GM21360 (cell line): ENCODE measurements at regions not wholly inside any gene's neighbourhood (a gene's known extent, or its start where the extent isn't known, plus 50 kb on each side); places are given as distances from the start of the nearest gene placed in this dataset.

Experiments
- ATAC-seq: cut with Tn5 transposase; IDR thresholded peaks from one replicate; pipeline ENCODE4 v1.9.1; 2021; ENCODE audit warnings: mild to moderate bottlenecking, moderate library complexity; ENCODE audit not compliant: unreplicated experiment

DNA sequence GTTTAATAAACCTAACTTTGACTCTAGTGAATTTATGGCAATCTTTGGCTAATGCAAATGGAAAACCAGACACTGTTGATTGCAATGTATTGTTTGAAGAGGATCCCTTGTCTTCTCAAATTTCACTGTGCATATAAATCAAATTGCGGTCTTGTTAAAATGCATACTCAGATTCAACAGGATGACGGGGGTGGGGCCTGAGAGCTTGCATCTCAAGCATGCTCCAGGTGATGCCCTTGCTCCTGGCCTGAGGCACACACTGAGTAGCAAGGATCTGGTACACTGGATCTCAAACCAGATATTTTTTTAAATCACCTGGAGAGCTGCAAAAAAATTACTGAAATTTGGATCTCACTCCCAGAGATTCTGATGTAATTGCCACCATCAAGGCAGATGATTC lies 463.7 kb downstream of the DNAH5 start:
- ATAC-seq: no peak

DNA sequence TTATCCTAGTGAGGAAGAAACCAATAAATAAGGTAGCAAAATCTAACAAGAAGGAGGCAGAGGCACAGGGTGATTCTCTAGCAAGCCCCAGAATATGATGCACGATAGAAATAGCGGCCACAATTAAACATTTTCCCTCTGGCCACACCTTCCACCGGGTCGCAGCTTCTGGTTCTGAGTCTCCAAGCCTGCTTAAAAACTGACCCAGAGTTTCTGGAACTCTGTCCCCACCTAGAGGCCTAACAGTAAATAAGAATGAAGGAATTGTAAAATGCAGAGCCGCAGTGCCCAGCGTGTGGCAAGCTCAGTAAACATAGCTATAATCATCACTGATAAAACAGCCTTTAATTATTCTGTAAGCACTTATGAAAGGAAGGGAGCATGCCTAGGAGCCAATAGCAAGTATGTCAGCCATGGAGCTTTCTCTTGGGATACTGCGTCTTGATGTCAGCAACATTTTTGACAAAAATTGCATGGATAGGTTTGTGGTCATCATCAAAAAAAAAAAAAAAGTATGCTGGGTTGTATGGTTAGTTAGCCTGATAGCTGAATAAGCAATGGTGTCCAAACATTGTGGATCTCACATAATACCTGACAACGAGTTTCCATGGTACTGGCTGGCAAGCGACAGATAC lies 465.5 kb downstream of the DNAH5 start:
- no peak for ATAC-seq

DNA sequence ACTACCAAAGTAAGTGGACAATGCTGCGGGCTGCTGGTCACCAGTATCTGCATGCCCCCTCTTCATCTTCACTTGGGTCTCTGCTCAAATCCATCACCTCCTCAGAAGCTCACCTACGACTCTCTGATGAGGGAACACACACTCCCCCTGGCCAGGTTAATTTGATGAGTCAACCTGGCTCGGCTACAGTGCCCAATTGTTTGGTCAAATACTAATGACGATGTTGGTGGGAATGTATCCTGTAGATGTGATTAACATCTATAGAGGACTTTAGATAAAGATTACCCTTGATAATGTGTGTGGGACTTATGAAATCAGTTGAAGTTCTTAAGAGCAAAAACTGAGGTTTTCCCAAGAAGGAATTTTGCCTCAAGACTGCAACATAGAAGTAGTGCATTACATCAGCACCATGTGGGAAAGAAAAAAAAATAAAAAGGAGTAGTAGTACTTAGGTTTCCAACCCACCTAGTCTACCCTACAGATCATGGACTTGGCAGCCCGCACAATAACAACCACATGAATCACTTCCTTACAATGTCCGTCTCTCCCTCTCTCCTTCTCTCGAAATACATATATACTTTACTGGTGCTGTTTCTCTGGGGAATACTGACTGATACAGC lies 467.3 kb downstream of the DNAH5 start:
- ATAC-seq: no peak

DNA sequence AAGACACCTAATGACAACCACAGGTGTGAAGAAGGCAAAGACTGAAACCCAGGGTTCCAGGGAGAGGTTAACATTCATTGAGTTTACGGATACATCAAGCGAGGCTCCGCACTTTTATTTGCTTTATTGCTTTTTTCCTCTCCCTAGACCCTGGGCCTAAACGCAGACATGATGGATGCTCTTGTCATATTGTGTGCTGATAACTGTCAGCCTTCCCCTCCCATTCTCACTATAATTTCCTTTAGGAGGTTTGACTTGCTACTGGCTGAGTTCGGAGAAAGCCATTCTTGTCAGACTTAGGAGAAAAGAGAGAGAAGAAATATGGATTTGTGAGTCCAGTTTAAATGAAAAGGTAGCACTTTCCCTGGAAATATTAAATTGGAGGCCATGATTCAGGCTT lies 471.6 kb downstream of the DNAH5 start:
- no peak for ATAC-seq

- ATAC-seq: no peak
Measured at GRCh38 chr5:13470975-13471374, 473.5 kb downstream of the DNAH5 start.

GRCh38 chr5:13470263-13470662 lies 474.2 kb downstream of the DNAH5 start:
- no peak for ATAC-seq

DNA sequence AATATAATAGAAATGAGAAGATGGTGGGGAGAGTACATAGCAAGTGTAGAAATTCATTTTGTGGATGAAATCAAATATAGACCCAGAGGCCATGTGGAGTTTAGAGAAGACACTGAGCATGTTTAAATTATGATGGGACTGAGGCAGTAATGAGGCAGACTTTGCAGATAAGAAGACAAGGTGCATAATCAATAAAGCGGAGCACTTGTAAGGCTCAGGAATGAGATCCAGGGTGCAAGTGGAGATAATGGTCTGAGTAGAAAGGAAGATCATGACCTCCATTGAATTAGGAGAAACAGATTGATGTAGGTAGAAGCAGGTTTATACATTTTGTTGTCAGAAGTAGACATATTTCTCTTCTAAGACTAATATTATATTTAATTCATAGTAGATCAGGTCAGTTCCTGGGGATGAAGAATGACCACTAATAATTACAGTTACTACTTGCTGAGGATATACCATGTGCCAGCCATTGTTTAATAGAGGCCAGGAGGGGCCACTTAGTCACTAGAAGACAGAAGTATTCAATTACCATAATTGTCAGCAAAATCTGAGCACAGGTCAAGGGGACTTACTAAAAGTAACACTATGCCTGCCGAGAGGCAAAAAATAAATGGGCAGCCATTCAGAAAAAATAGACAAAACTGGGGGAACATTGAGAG lies 479.8 kb downstream of the DNAH5 start:
- ATAC-seq: no peak

DNA sequence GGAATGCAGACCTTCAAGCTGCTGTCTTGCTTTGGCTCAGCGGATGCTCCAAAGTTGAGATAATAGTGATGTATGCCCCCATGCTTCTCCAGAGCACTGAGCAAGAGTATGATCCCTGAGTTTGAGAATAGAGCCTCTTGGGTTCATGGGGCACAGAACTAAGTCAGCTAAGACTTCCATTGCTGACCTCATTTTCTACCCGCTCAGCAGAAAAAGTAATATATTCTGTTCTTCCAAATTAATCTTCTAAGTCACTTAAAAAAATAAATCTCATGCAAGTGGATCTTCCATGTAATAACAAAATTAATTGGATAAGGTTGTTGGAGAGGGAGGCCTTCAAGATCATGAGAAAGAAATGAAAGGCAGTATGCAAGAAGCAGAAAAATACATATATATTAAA lies 483.9 kb downstream of the DNAH5 start:
- no peak for ATAC-seq

DNA sequence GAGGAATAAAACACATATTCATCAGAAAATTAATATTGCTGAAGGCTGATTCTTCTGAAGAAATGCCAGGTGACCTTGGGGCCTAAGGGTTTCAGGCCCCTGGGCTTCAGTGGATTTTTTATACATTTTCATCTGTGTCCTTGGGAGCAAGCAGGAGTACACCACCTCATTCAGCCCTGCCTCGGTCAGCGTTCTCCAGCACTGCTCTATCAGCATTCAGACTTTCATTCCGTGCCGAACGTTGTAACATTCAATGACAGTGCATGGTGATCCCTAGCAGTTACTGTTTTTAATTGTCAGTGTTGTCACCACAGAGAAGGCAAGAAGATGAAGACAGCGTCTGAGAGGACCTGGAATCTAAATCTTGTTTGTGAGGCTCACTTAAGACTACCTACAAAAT lies 490.4 kb downstream of the DNAH5 start:
- ATAC-seq: no peak

GRCh38 chr5:13448843-13449242 lies 495.6 kb downstream of the DNAH5 start:
- no peak for ATAC-seq

DNA sequence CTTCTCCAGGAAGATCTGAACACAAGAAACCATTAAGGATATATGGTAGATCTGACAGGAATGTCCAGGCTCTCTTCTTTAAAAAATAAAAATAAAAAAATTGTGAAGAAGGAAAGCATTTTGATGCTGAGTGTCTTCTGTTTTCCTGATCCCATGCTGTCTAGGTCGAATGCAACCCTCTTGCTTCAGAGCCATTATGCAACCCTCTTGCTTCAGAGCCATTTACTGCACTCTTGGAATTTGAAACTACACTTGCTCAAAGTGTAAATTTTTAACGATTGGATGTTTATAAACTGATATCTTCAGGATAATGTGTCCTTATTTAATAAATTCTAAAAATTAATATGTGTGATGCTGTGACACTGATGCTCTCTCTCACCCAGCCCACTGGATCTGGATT lies 505.1 kb downstream of the DNAH5 start:
- ATAC-seq: no peak

DNA sequence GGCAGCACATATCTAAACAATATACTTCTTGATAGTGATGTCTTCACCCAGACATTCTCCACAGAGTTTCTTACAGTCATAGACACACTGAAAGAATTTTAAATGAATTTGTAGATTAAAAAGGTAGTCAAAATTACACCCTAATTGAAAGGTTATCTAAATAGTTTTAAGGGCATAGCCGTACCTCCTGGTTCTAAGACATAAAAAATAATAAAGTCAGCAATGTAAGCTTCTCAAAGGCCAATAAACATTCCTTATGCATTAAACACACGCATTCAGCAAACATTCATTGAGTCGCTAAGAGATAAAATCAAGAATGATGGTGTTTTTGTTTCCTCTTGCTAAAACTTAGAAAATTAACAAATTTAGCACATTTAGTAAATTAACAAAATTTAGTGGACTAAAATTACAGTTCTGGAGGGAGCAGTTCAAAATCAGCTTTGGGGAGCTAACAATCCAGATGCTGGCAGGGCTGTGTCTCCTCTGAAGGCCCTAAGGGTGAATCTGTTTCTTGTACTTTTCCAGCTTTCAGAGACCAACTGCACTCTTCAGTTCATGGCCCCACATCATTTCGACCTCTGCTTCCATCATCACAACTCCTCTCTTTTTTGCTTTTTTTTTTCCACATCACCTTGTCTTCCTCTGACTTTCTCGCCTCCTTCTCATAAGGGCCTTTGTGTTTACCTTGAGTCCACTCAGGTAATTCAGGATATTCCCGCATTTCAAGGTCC lies 516.5 kb downstream of the DNAH5 start:
- no peak for ATAC-seq

DNA sequence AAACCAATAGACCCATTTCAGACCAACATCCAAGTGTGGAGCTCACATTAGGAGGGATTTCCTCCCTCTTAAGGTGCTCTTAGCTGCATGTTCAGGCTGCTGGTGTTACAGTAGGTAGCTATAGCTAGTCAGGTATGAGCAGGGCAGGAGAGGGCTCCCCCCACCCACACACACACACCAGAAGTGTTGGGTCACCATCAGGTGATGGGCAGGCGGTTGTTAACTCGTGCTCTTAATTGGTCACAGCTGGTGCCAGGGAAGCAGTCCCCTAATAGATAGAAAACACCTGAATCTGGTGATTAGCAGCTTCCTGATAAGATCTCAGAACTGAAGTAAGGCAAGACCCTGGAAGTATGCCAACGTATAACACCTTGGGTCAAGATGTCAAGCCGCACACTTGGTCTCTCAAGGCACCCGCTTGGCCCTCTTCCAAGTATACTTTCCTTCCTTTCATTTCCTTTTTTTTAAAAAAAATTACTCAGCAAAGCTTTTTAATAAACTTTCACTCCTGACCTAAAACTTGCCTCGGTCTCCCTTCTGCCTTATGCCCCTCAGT lies 532.4 kb downstream of the DNAH5 start:
- ATAC-seq: no peak

- ATAC-seq: no peak
Measured at GRCh38 chr5:13408616-13409015, 535.9 kb downstream of the DNAH5 start.

GRCh38 chr5:13403351-13403750 lies 541.1 kb downstream of the DNAH5 start:
- no peak for ATAC-seq

DNA sequence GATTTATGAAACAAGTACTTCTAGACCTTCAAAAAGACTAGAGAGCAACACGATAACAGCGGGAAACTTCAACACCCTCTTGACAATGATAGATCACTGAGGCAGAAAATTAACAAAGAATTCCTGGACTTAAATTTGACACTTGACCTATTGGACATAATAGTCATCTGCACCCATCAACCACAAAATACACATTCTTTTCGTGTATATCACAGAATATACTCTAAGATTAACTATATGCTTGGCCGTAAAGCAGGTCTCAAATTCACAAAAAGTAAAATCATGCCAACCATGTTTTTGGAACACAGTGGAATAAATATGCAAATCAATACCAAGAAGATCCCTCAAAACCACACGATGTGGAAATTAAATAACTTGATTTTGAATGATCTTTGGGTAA lies 559.4 kb downstream of the DNAH5 start:
- no peak for ATAC-seq

- ATAC-seq: no peak
Measured at GRCh38 chr5:13382232-13382631, 562.3 kb downstream of the DNAH5 start.

DNA sequence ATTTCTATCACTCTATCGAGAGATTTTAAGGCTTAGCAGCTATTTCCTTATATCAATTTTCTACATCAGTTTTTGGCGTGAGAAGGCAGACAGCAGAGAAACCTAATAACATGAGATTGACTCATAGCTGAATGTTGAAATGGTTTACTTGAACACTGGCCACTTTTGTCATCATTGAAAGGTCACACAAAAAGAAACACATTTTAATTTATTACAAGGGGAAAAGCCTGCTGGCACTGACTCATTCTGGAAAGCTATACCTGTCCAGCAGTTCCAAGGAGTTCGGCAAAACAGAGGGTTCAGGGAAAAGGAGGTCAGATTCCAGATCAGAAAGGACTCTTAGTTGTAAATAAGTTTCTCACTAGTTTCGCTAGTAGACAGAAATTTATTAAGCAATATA lies 566.4 kb downstream of the DNAH5 start:
- ATAC-seq: no peak

- no peak for ATAC-seq
Measured at GRCh38 chr5:13359344-13359743, 585.1 kb downstream of the DNAH5 start.

- no peak for ATAC-seq
Measured at GRCh38 chr5:13358342-13358741, 586.1 kb downstream of the DNAH5 start.

DNA sequence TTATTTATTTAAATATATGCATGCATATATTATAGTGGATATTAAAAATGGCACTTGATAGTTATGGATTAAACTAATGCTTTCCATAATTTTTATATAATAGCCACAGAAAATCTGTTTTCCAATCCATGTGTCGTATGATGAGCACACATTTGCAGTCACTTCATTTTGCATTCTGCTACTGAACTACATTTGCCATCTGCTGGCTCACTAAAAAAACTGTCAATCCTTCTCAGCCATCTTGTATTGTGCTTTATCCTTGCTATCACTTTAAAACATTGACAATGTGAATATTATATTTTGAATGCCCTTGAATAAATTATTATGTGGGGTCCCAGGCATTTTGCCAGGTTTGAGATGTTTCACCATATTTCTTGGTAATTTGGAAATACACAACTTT lies 586.6 kb downstream of the DNAH5 start:
- ATAC-seq: no peak

- no peak for ATAC-seq
Measured at GRCh38 chr5:13356226-13356625, 588.3 kb downstream of the DNAH5 start.
